K562 (cell line): ENCODE measurements at regions not wholly inside any gene's neighbourhood (a gene's known extent, or its start where the extent isn't known, plus 50 kb on each side); places are given as distances from the start of the nearest gene placed in this dataset.

Experiments used
- ATAC-seq: fragments of 200-7000 bp; cut with Tn5 transposase; 3 replicates; pipeline ENCODE4 v1.9.1; 2020; ENCODE audit warnings: moderate library complexity
- BruUV-seq: library from RNA; stranded (reverse); fragments of 400-500 nt; replicated peaks from 2 replicates; lab custom pipeline; 2021; lab: Mats Ljungman, UMichigan
- CTCF ChIA-PET: fragments of 300-600 bp; formaldehyde crosslinking; extraction: SDS; loops from one replicate; lab custom pipeline; 2021; ENCODE audit warnings: low intra/inter-chr PET ratio; lab: Yijun Ruan, JAX
- POLR2A ChIA-PET: fragments of 300-600, 350-650 bp; sonication (Branson Sonifier 250); formaldehyde crosslinking; extraction: SDS; loops from one replicate; lab custom pipeline; 2021; ENCODE audit warnings: antibody characterized with exemption, inconsistent platforms; lab: Yijun Ruan, JAX
- DNase-seq, 4 experiments: peaks; one replicate each; pipeline versions ENCODE4 v3.0.0 to v3.0.0-alpha.2; 2011 to 2018; ENCODE audit warnings: low spot score in 3 of 4, mixed read lengths in 3 of 4; ENCODE audit errors: extremely low read depth in 1 of 4
- FAIRE-seq: peaks from 2 replicates; lab custom pipeline; 2011; peaks lifted over from hg19 to GRCh38; lab: Jason Lieb, UNC
- H2AFZ ChIP-seq: 2 replicates; pipeline ENCODE4 v1.6.0; 2011; ENCODE audit warnings: low read depth, low read length, control low read depth, inconsistent platforms
- H3K27ac ChIP-seq: fragments of 200-600 bp; 3 replicates; pipeline ENCODE4 v1.8.0; 2011; ENCODE audit warnings: low read depth, mild to moderate bottlenecking, control low read depth, inconsistent platforms, low read length, moderate library complexity, mixed read lengths; ENCODE audit errors: extremely low read depth
- H3K27me3 ChIP-seq, 2 experiments: fragments of 300-600 bp in 1 of 2; 2 replicates in 1 of 2; 3 replicates in 1 of 2; pipeline versions ENCODE4 v1.6.0 to v1.8.0; 2011; ENCODE audit warnings: inconsistent platforms in 2 of 2, low read length in 2 of 2, mild to moderate bottlenecking in 1 of 2, mixed read lengths in 1 of 2, moderate library complexity in 1 of 2; ENCODE audit not compliant: control insufficient read depth in 2 of 2, insufficient read depth in 2 of 2
- H3K36me3 ChIP-seq: fragments of 300-600 bp; 3 replicates; pipeline ENCODE4 v1.8.0; 2011; ENCODE audit warnings: mild to moderate bottlenecking, low read length, inconsistent platforms; ENCODE audit not compliant: control insufficient read depth, insufficient read depth
- H3K4me1 ChIP-seq, 2 experiments: fragments of 200-600 bp in 1 of 2; replicated peaks in 1 of 2; 2 replicates in 1 of 2; 3 replicates in 1 of 2; pipeline versions ENCODE4 v1.5.1 to v1.8.0; 2011; ENCODE audit warnings: inconsistent platforms in 2 of 2, low read length in 2 of 2, mild to moderate bottlenecking in 1 of 2, mixed read lengths in 1 of 2, moderate library complexity in 1 of 2; ENCODE audit not compliant: control insufficient read depth in 2 of 2, insufficient read depth in 2 of 2
- H3K4me2 ChIP-seq: 2 replicates; pipeline ENCODE4 v1.6.1; 2011; ENCODE audit warnings: low read length, control low read depth, inconsistent platforms, mixed read lengths; ENCODE audit not compliant: insufficient read depth
- H3K4me3 ChIP-seq: fragments of 200-600 bp; sonication (generic), shearing (Covaris generic); 2 replicates; pipeline ENCODE4 v1.5.1; 2016; ENCODE audit warnings: control low read depth, inconsistent platforms
- H3K79me2 ChIP-seq: fragments of 200-600 bp; 3 replicates; pipeline ENCODE4 v1.8.0; 2011; ENCODE audit warnings: low read length, inconsistent platforms; ENCODE audit not compliant: control insufficient read depth, insufficient read depth
- H3K9ac ChIP-seq, 2 experiments: 2 replicates each; pipeline versions ENCODE4 v1.6.0 to v1.6.1; 2011; ENCODE audit warnings: low read depth in 2 of 2, low read length in 2 of 2, control low read depth in 1 of 2, inconsistent platforms in 1 of 2, mild to moderate bottlenecking in 1 of 2, mixed read lengths in 1 of 2; ENCODE audit not compliant: insufficient read depth in 1 of 2
- H3K9me1 ChIP-seq: one replicate; pipeline ENCODE4 v1.6.0; 2011; ENCODE audit warnings: inconsistent platforms, mild to moderate bottlenecking, low read length, moderate library complexity; ENCODE audit not compliant: control insufficient read depth, insufficient read depth
- H3K9me3 ChIP-seq: replicated peaks from 2 replicates; pipeline ENCODE4 v1.5.1; 2011; ENCODE audit warnings: low read depth, low read length, inconsistent platforms; ENCODE audit not compliant: control insufficient read depth, insufficient read depth
- H4K20me1 ChIP-seq: replicated peaks from 2 replicates; pipeline ENCODE4 v1.6.1; 2011; ENCODE audit warnings: low read length, inconsistent platforms, mixed read lengths; ENCODE audit not compliant: control insufficient read depth, insufficient read depth
- BRF2 ChIP-seq: IDR thresholded peaks from 3 replicates; pipeline ENCODE4 v1.6.1; 2011; ENCODE audit warnings: borderline replicate concordance, mild to moderate bottlenecking; ENCODE audit not compliant: insufficient read length, insufficient read depth
- CBFA2T2 ChIP-seq: fragments of 450-650 bp; conservative IDR thresholded peaks from 2 replicates; pipeline ENCODE4 v1.6.1; 2017; ENCODE audit warnings: mild to moderate bottlenecking
- CBFA2T3 ChIP-seq: fragments of 450-650 bp; IDR thresholded peaks from 2 replicates; pipeline ENCODE4 v1.6.1; 2017
- JUN ChIP-seq, 2 experiments: sonication (generic) in 1 of 2; formaldehyde crosslinking in 1 of 2; IDR thresholded peaks; 2 replicates each; pipeline versions ENCODE4 v1.6.1 to v1.8.0; 2012 to 2022; ENCODE audit warnings: borderline replicate concordance in 2 of 2, mild to moderate bottlenecking in 2 of 2, improper control_type of control experiment in 1 of 2, low read depth in 1 of 2, low read length in 1 of 2, missing genetic modification reagents in 1 of 2
- L3MBTL2 ChIP-seq: fragments of 450-650 bp; IDR thresholded peaks from 2 replicates; pipeline ENCODE4 v1.6.1; 2016; ENCODE audit warnings: mild to moderate bottlenecking, moderate library complexity
- LEF1 ChIP-seq: fragments of 450-650 bp; IDR thresholded peaks from 2 replicates; pipeline ENCODE4 v1.6.1; 2016; ENCODE audit warnings: mild to moderate bottlenecking
- NEUROD1 ChIP-seq: fragments of 150-350 bp; IDR thresholded peaks from 2 replicates; pipeline ENCODE4 v1.6.1; 2014; ENCODE audit warnings: borderline replicate concordance, low read length, low read depth; ENCODE audit not compliant: partially characterized antibody
- SIN3B ChIP-seq: fragments of 450-650 bp; IDR thresholded peaks from 2 replicates; pipeline ENCODE4 v1.6.1; 2017; ENCODE audit warnings: low read depth, mild to moderate bottlenecking, moderate library complexity
- ZNF174 ChIP-seq: fragments of 250-450 bp; sonication (Bioruptor Pico); IDR thresholded peaks from 2 replicates; pipeline ENCODE4 v1.4.0; 2020; ENCODE audit warnings: mild to moderate bottlenecking
- ZNF511 ChIP-seq: sonication (generic); formaldehyde crosslinking; IDR thresholded peaks from 2 replicates; pipeline ENCODE4 v1.8.0; 2022; ENCODE audit warnings: mild to moderate bottlenecking, missing genetic modification reagents
- ZNF717 ChIP-seq: fragments of 250-450 bp; sonication (Bioruptor Pico); IDR thresholded peaks from 2 replicates; pipeline ENCODE4 v1.5.0; 2021
- WGBS: fragments of 100-300 bp; shearing (Covaris generic); methylation state at CpG from one replicate; pipeline ENCODE4 v1.1.6; 2016; ENCODE audit warnings: low coverage, mixed read lengths; ENCODE audit not compliant: insufficient coverage; ENCODE audit errors: missing lambda C conversion rate; 5-methylcytosine and 5-hydroxymethylcytosine counted together
- in situ Hi-C: fragments of 300-500 bp; cut with MboI; formaldehyde crosslinking; loops from 4 replicates; pipeline ENCODE4 v1.15.0; 2018; ENCODE audit warnings: inconsistent platforms, mixed read lengths
- intact Hi-C: fragments of 100-400 bp; cut with micrococcal nuclease; formaldehyde crosslinking; loops from 2 replicates; pipeline ENCODE4 v1.14.2; 2022

GRCh38 chr15:77823736-77824135 lies 191.0 kb upstream of the LINGO1 start:
- in situ Hi-C loops, result no loop called here
- Histone ChIP-seq H4K20me1 (peaks cover 29% of the 10 kb centered on the region), H3K4me2 (no peak overlapping the region), H3K4me1 (peaks cover 0 to 21% of the 10 kb centered on the region in 2 experiments; a peak in 2 of 5 replicates), H3K9me1 (peaks cover 4% of the 10 kb centered on the region), H3K36me3 (no peaks in the 10 kb centered on the region), H3K27me3 (peaks cover 9 to 52% of the 10 kb centered on the region in 2 experiments; a peak in 4 of 5 replicates), H3K27ac (no peak overlapping the region), H3K4me3 (no peak overlapping the region), H3K79me2 (no peaks in the 10 kb centered on the region), H3K9me3 (no peaks in the 10 kb centered on the region), H2AFZ (no peak overlapping the region), H3K9ac (no peak overlapping the region)
- no TSS peak for BruUV-seq
- TF ChIP-seq SIN3B (no peak), CBFA2T3 (no peak), CBFA2T2 (no peak), JUN (IDR thresholded peaks at IDR 0.05; ENCODE audit: borderline replicate concordance, low read depth, low read length) (no peak), JUN (CRISPR knock-in tag; IDR thresholded peaks at IDR 0.05; ENCODE audit: borderline replicate concordance) (no peak), L3MBTL2 (no peak), NEUROD1 (no peak), LEF1 (no peak), BRF2 (no peak), ZNF511 (no peak), ZNF717 (CRISPR knock-in tag) (no peak), ZNF174 (CRISPR knock-in tag) (no peak)
- WGBS, result 0% methylated on average over 4 of the region's 4 CpGs
- ChIA-PET CTCF (interaction anchor here (0.8 to 7.3 kb wide), 3 partner anchors 51 to 190 kb away, joined by 3 to 97 read pairs (median 3); partner anchors contain the start of gene LINGO1), POLR2A (interaction anchor here (0.8 kb wide), 1 partner anchor 9 kb away, joined by 3 read pairs; no protein-coding TSS in a partner anchor)
- DNase-seq, result no peak
- ATAC-seq, result no peak
- intact Hi-C loops, result no loop called here
- FAIRE-seq, result no peak
